IgD-negative memory B cell (primary cell): ENCODE measurements at regions not wholly inside any gene's neighbourhood (a gene's known extent, or its start where the extent isn't known, plus 50 kb on each side); places are given as distances from the start of the nearest gene placed in this dataset.
A peak's percentile ranks its signal among the peaks of the same experiment; 100 is the strongest.

Experiments used
- H3K27ac Mint-ChIP-seq, 3 donors: one replicate each; pipeline ENCODE4 v1.8.0; 2020 to 2022; ENCODE audit warnings: mild to moderate bottlenecking in 3 of 3, mixed read lengths in 3 of 3, moderate library complexity in 1 of 3
- H3K27me3 Mint-ChIP-seq: one replicate; pipeline ENCODE4 v1.8.0; 2021; ENCODE audit warnings: mixed read lengths
- H3K36me3 Mint-ChIP-seq: one replicate; pipeline ENCODE4 v1.8.0; 2020; ENCODE audit warnings: mild to moderate bottlenecking, mixed read lengths
- H3K4me1 Mint-ChIP-seq, 3 donors: one replicate each; pipeline ENCODE4 v1.8.0; 2020 to 2022; ENCODE audit warnings: mixed read lengths in 3 of 3, mild to moderate bottlenecking in 1 of 3
- H3K4me3 Mint-ChIP-seq, 4 donors: one replicate each; pipeline ENCODE4 v1.8.0; 2020 to 2022; ENCODE audit warnings: mild to moderate bottlenecking in 4 of 4, mixed read lengths in 4 of 4, moderate library complexity in 3 of 4
- H3K9me3 Mint-ChIP-seq, 3 donors: one replicate each; pipeline ENCODE4 v1.8.0; 2020 to 2021; ENCODE audit warnings: mixed read lengths in 3 of 3, mild to moderate bottlenecking in 1 of 3

GRCh38 chr9:86648156-86648827 lies 294.1 kb upstream of the TUT7 start:
- Mint-ChIP-seq H3K4me3 (no peak overlapping the region), H3K36me3 (no peaks in the 10 kb centered on the region), H3K27ac (no peak overlapping the region), H3K27me3 (peaks cover 4% of the 10 kb centered on the region), H3K9me3 (peaks cover 0 to 2% (median 0%) of the 10 kb centered on the region in 3 donors), H3K4me1 (peaks cover 2 to 5% (median 4%) of the 10 kb centered on the region in 3 donors)

DNA sequence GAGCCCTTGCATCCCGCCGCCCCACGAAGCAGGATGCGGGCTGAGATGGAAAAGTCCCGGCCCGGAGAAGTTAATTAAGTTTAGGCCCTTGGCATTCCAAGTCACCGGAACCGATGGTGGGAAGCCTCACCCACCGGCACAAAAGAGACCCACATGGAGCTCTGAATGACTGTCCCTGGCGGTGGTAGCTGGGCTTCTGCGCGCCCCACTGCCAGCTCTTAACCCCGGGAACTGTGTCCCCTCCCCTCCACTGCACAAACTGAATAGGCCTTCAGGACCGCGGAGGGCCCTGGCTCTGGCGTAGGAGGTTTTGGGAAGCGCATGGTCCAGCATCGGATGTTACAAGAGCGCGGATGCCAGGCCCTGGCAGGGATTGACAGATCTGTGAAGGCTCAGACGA lies 291.1 kb upstream of the TUT7 start:
- Mint-ChIP-seq H3K36me3 (no peaks in the 10 kb centered on the region), H3K27me3 (no peaks in the 10 kb centered on the region), H3K9me3 (no peaks in the 10 kb centered on the region), H3K4me1 (peaks cover 2 to 4% (median 4%) of the 10 kb centered on the region in 3 donors), H3K27ac (no peak overlapping the region), H3K4me3 (peak overlapping the region in 1 of 4 donors; percentile 2)

DNA sequence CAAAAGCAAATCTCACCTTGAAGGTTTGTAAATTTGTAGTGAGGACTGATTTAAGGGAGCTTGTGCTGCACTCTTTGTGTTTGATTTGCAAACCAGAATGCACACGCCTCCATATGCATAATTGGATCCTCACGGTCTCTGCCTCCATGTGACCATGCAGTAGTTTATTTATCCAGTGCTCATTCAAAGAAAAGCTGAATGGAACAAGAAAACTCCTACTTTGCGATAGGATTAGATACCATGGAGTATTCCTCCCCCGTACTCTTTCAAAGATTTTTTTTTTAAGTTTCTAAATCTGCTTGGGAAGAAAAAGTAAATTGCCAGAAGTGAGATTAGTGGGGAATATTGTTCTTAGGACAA lies 290.4 kb upstream of the TUT7 start:
- H3K4me1 Mint-ChIP-seq: peaks cover 0 to 2% (median 0%) of the 10 kb centered on the region in 3 donors
- H3K36me3 Mint-ChIP-seq: no peaks in the 10 kb centered on the region
- no peak overlapping the region for H3K27ac Mint-ChIP-seq
- H3K9me3 Mint-ChIP-seq: no peaks in the 10 kb centered on the region
- H3K4me3 Mint-ChIP-seq: no peak overlapping the region
- H3K27me3 Mint-ChIP-seq: no peaks in the 10 kb centered on the region

DNA sequence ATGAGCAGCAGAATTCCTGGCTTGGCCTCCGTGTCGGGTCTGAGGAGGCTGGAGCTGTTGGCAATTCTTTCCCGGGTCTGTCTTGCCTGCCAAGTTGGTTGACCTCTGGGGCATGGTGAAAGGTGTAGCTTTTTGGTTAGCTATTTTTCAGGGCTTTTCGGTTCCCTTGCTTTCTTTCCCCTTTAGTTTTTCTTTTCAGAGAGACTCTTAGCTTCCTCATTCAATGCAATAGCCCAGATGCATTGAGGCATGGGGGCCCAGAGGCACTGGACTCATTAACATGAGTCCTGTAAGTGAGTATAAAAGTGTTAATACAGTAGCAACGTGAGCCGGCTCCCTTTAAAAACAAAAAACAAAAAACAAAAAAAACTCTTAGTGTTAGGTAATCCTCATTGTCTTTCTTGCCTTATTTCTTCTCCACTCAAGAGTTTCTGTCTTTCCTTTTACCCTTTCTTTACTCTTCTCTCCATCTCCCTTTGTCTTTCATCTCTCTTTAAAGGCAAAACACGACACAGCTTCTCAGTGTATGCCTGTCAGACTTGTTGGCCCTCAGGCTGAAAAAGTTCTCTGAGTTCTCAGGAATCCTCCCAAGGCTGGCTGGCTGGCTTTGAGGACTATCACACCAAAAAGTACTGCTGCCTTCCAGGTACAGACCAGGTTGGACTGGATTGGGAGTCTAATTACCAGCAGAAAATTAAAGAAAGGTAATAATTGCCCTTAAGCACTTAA lies 289.9 kb upstream of the TUT7 start:
- no peak overlapping the region for H3K4me3 Mint-ChIP-seq
- H3K36me3 Mint-ChIP-seq: no peaks in the 10 kb centered on the region
- H3K27me3 Mint-ChIP-seq: no peaks in the 10 kb centered on the region
- no peak overlapping the region for H3K27ac Mint-ChIP-seq
- peaks cover 0 to 2% (median 0%) of the 10 kb centered on the region in 3 donors for H3K4me1 Mint-ChIP-seq
- H3K9me3 Mint-ChIP-seq: no peaks in the 10 kb centered on the region

- Mint-ChIP-seq H3K27me3 (peaks cover 1% of the 10 kb centered on the region), H3K36me3 (no peaks in the 10 kb centered on the region), H3K27ac (no peak overlapping the region), H3K9me3 (no peaks in the 10 kb centered on the region), H3K4me3 (no peak overlapping the region), H3K4me1 (peaks cover 0 to 2% (median 0%) of the 10 kb centered on the region in 3 donors)
These were observed 288.5 kb upstream of the TUT7 start for GRCh38 chr9:86642721-86643120.

- H3K9me3 Mint-ChIP-seq: no peaks in the 10 kb centered on the region
- H3K4me1 Mint-ChIP-seq: peaks cover 0 to 2% (median 0%) of the 10 kb centered on the region in 3 donors
- H3K27me3 Mint-ChIP-seq: peaks cover 1% of the 10 kb centered on the region
- no peak overlapping the region for H3K27ac Mint-ChIP-seq
- H3K4me3 Mint-ChIP-seq: no peak overlapping the region
- no peaks in the 10 kb centered on the region for H3K36me3 Mint-ChIP-seq
These were observed 287.8 kb upstream of the TUT7 start for GRCh38 chr9:86641970-86642369.

DNA sequence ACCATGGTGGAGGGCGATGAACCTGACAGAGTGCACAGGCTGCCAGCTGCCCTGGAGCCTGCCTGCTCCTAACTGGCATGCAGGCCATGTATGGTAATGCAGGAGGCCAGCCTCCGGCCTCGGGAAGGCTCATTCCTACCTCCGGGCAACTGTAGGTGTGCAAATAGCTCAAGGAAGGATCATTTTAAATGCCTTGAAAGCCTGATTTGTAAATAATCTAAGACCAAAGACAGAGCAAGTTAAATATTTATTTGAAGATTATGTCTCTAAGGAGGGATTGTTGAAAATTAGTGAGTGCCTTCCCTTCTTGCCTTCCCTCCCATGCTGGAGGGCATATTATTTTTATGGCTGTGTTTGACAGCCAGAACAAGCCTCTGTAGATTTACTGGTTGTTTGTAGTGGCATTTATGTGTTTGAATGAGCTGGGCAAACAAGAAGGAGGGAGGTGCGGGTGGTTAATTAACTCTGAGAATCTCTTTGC lies 285.7 kb upstream of the TUT7 start:
- Mint-ChIP-seq H3K4me1 (no peaks in the 10 kb centered on the region), H3K36me3 (no peaks in the 10 kb centered on the region), H3K27ac (no peak overlapping the region), H3K4me3 (no peak overlapping the region), H3K9me3 (peaks cover 0 to 3% (median 0%) of the 10 kb centered on the region in 3 donors), H3K27me3 (peaks cover 6% of the 10 kb centered on the region)

DNA sequence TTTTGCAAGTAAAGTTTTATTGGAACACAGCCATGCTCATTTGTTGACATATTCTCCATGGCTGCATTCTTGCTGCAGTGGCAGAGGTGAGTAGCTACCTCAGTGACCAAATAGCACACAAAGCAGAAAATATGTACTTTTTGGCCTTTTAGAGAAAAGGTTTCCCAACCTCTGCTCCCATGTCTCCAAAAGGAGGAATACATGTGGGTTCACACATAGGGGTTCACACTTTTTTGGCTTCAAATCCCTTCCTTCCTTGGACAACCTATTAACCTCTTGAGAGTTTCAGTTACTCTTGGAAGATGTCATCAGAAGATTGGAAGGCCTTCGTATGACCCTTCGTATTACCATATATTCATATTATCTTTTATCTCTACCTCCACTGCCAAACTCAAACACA lies 285.1 kb upstream of the TUT7 start:
- Mint-ChIP-seq H3K36me3 (no peaks in the 10 kb centered on the region), H3K27me3 (peaks cover 10% of the 10 kb centered on the region), H3K27ac (no peak overlapping the region), H3K4me3 (no peak overlapping the region), H3K4me1 (no peaks in the 10 kb centered on the region), H3K9me3 (peaks cover 0 to 3% (median 0%) of the 10 kb centered on the region in 3 donors)

GRCh38 chr9:86638109-86638508 lies 283.9 kb upstream of the TUT7 start:
- H3K9me3 Mint-ChIP-seq: peaks cover 0 to 3% (median 0%) of the 10 kb centered on the region in 3 donors
- no peak overlapping the region for H3K4me3 Mint-ChIP-seq
- H3K4me1 Mint-ChIP-seq: no peaks in the 10 kb centered on the region
- no peaks in the 10 kb centered on the region for H3K36me3 Mint-ChIP-seq
- no peak overlapping the region for H3K27ac Mint-ChIP-seq
- peaks cover 12% of the 10 kb centered on the region for H3K27me3 Mint-ChIP-seq

- H3K27me3 Mint-ChIP-seq: peaks cover 12% of the 10 kb centered on the region
- H3K4me3 Mint-ChIP-seq: no peak overlapping the region
- no peaks in the 10 kb centered on the region for H3K36me3 Mint-ChIP-seq
- no peak overlapping the region for H3K27ac Mint-ChIP-seq
- peaks cover 0 to 3% (median 0%) of the 10 kb centered on the region in 3 donors for H3K9me3 Mint-ChIP-seq
- no peaks in the 10 kb centered on the region for H3K4me1 Mint-ChIP-seq
These were observed 283.3 kb upstream of the TUT7 start for GRCh38 chr9:86637515-86637914.

DNA sequence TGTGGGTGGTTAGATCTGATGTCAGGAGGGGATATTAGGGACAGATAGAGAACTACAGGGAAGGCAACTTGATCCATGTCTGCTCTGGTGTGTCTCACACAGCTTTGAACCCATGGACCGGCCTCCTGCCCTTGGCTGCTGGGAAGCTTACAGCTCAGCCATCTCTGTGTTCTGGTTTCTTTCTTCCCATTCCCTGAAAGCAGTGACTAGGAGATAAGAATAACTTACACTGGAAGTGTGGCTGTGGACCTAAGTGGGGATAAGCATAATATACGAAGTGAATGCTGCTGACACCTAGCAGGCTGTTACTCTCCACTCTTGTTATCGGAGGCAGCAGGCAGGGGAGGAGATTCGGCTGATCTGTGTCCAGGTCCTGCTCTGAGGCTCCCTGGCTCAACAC lies 282.3 kb upstream of the TUT7 start:
- Mint-ChIP-seq H3K4me1 (no peaks in the 10 kb centered on the region), H3K9me3 (peaks cover 0 to 3% (median 0%) of the 10 kb centered on the region in 3 donors), H3K4me3 (no peak overlapping the region), H3K36me3 (no peaks in the 10 kb centered on the region), H3K27me3 (peaks cover 13% of the 10 kb centered on the region), H3K27ac (no peak overlapping the region)

- Mint-ChIP-seq H3K36me3 (no peaks in the 10 kb centered on the region), H3K9me3 (peaks cover 0 to 3% (median 0%) of the 10 kb centered on the region in 3 donors), H3K4me1 (no peaks in the 10 kb centered on the region), H3K27me3 (peaks cover 13% of the 10 kb centered on the region), H3K4me3 (no peak overlapping the region), H3K27ac (no peak overlapping the region)
These were observed 281.8 kb upstream of the TUT7 start for GRCh38 chr9:86636038-86636437.

DNA sequence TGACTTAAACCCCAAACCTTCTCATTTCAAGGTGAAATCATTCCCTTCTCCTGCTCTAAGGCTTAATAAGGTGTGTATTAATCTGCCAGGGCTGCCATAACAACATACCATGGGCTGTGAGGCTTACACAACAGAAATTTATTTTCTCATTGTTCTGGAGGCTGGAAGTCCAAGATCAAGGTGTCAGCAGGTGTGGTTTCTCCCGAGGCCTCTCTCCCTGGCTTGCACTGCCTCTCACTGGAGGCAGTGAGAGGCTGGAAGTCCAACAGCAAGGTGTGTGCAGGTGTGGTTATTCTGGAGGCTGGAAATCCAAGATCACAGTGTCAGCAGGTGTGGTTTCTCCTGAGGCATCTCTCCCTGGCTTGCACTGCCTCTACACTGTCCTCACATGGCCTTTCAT lies 280.3 kb upstream of the TUT7 start:
- H3K27me3 Mint-ChIP-seq: peaks cover 13% of the 10 kb centered on the region
- H3K36me3 Mint-ChIP-seq: no peaks in the 10 kb centered on the region
- H3K9me3 Mint-ChIP-seq: peaks cover 0 to 3% (median 0%) of the 10 kb centered on the region in 3 donors
- no peak overlapping the region for H3K27ac Mint-ChIP-seq
- no peak overlapping the region for H3K4me3 Mint-ChIP-seq
- H3K4me1 Mint-ChIP-seq: no peaks in the 10 kb centered on the region

GRCh38 chr9:86633945-86634344 lies 279.7 kb upstream of the TUT7 start:
- Mint-ChIP-seq H3K4me3 (no peak overlapping the region), H3K36me3 (no peaks in the 10 kb centered on the region), H3K9me3 (peaks cover 0 to 3% (median 0%) of the 10 kb centered on the region in 3 donors), H3K27ac (no peak overlapping the region), H3K4me1 (no peaks in the 10 kb centered on the region), H3K27me3 (peaks cover 13% of the 10 kb centered on the region)

DNA sequence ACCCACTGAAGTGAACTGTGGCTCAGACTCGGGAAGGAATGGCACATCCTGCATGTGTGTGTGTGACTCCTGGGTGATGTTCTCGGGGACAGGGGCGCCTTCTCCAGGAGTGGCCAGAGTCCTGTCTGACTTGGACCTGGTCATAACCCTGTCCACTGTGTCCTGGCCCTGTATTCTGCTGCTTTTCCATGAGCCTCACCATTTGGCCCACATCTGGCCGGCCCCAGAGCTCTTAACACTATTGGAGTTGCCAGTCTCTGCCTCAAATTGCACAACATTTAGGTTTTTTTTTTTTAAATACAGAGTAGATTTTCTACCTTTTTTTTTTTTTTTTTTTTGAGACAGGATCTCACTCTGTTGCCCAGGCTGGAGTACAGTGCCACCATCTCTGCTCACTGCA lies 278.3 kb upstream of the TUT7 start:
- no peaks in the 10 kb centered on the region for H3K36me3 Mint-ChIP-seq
- peaks cover 0 to 3% (median 0%) of the 10 kb centered on the region in 3 donors for H3K9me3 Mint-ChIP-seq
- H3K27me3 Mint-ChIP-seq: peaks cover 12% of the 10 kb centered on the region
- no peaks in the 10 kb centered on the region for H3K4me1 Mint-ChIP-seq
- H3K4me3 Mint-ChIP-seq: no peak overlapping the region
- no peak overlapping the region for H3K27ac Mint-ChIP-seq

GRCh38 chr9:86629530-86629929 lies 275.3 kb upstream of the TUT7 start:
- H3K27me3 Mint-ChIP-seq: peaks cover 3% of the 10 kb centered on the region
- no peaks in the 10 kb centered on the region for H3K9me3 Mint-ChIP-seq
- no peak overlapping the region for H3K27ac Mint-ChIP-seq
- H3K4me3 Mint-ChIP-seq: no peak overlapping the region
- no peaks in the 10 kb centered on the region for H3K4me1 Mint-ChIP-seq
- no peaks in the 10 kb centered on the region for H3K36me3 Mint-ChIP-seq
